ENCODE measurements at regions not wholly inside any gene's neighbourhood (a gene's known extent, or its start where the extent isn't known, plus 50 kb on each side); places are given as distances from the start of the nearest gene placed in this dataset.

GRCh38 chrX:9293051-9293496, 171.8 kb upstream of the TBL1X start:
- no peaks in the 10 kb centered on the region for H3K9me3 ChIP-seq (ENCODE audit: control insufficient read depth, insufficient read depth, low read length)
- no peaks in the 10 kb centered on the region for H4K20me1 ChIP-seq (ENCODE audit: insufficient read depth, low read length)
- ChIA-PET CTCF (no interaction called here), POLR2A (ENCODE audit: unreplicated experiment) (no interaction called here)
- H2AK9ac ChIP-seq (replicated peaks; ENCODE audit: low read depth, low read length, poor library complexity): no peak overlapping the region
- H4K5ac ChIP-seq (ENCODE audit: low read depth, low read length): no peak overlapping the region
- H3K14ac ChIP-seq (replicated peaks; ENCODE audit: low read depth, low read length): no peak overlapping the region
- H3K9ac ChIP-seq (ENCODE audit: low read depth, low read length): no peak overlapping the region
- no peak overlapping the region for H2AK5ac ChIP-seq (ENCODE audit: low read depth, low read length)
- H3K56ac ChIP-seq (ENCODE audit: extremely low read depth, insufficient read depth, low read length): no peak overlapping the region
- H2AFZ ChIP-seq (replicated peaks; ENCODE audit: low read length, poor library complexity): no peak overlapping the region
- H3K4me1 ChIP-seq (ENCODE audit: control insufficient read depth, insufficient read depth, low read length): no peaks in the 10 kb centered on the region; the same call in 1 of the 2 replicates
- no peak overlapping the region for H2BK5ac ChIP-seq (ENCODE audit: low read depth, low read length, poor library complexity, severe bottlenecking)
- no peak overlapping the region for H3K27ac ChIP-seq (ENCODE audit: insufficient read depth, low read length)
- H3K4me2 ChIP-seq (ENCODE audit: low read depth, low read length): no peak overlapping the region
- WGBS, 2 experiments (ENCODE audit: extremely low coverage in 2 of 2, insufficient read length in 1 of 2): 44% methylated on average over 5 of the region's 18 CpGs; no CpG with 5 or more reads in 1 of the 2 experiments
- H3K18ac ChIP-seq (ENCODE audit: low read depth, low read length): no peak overlapping the region
- H3K9me1 ChIP-seq (ENCODE audit: insufficient read depth, low read length): no peaks in the 10 kb centered on the region; the same call in 1 of the 2 replicates
- no peak overlapping the region for H3K23ac ChIP-seq (ENCODE audit: low read depth, low read length)
- intact Hi-C loops (cut with micrococcal nuclease): no loop called here
- DNase-seq (no peak), ATAC-seq (ENCODE audit: low read depth) (no peak)
- no peak overlapping the region for H2BK15ac ChIP-seq (ENCODE audit: low read depth, low read length)
- TF ChIP-seq SMC3 (IDR thresholded peaks at IDR 0.05; ENCODE audit: low read depth, low read length) (no peak), MXI1 (IDR thresholded peaks at IDR 0.05; ENCODE audit: borderline replicate concordance, low read depth, low read length) (no peak), MAFK (IDR thresholded peaks at IDR 0.05; ENCODE audit: low read depth, low read length) (no peak), FOS (IDR thresholded peaks at IDR 0.05; ENCODE audit: low read depth, low read length) (no peak), CHD1 (IDR thresholded peaks at IDR 0.05; ENCODE audit: low read depth, low read length) (no peak), POLR2A (IDR thresholded peaks at IDR 0.05; ENCODE audit: low read depth, low read length) (no peak), NFE2L2 (IDR thresholded peaks at IDR 0.05; ENCODE audit: low read depth, low read length) (no peak), BHLHE40 (IDR thresholded peaks at IDR 0.05; ENCODE audit: low read depth, low read length) (no peak), ELK1 (IDR thresholded peaks at IDR 0.05; ENCODE audit: borderline replicate concordance, low read depth, low read length) (no peak)
- no peak overlapping the region for H3K4ac ChIP-seq (ENCODE audit: low read depth, low read length)
- H2BK120ac ChIP-seq (ENCODE audit: low read depth, low read length): no peak overlapping the region
- no peak overlapping the region for H3K4me3 ChIP-seq (ENCODE audit: insufficient read depth, low read depth, low read length)
- in situ Hi-C loops (cut with MboI; ENCODE audit: low sequenced_read_pairs): no loop called here
- no peak overlapping the region for H4K8ac ChIP-seq (ENCODE audit: low read depth in 2 of 2, low read length in 2 of 2)
- dilution Hi-C loops (cut with HindIII; ENCODE audit: low sequenced_read_pairs, unreplicated experiment): no loop called here
- H3K36me3 ChIP-seq (ENCODE audit: control insufficient read depth, insufficient read depth, low read length): no peaks in the 10 kb centered on the region
- no peaks in the 10 kb centered on the region for H3K27me3 ChIP-seq (ENCODE audit: control insufficient read depth, insufficient read depth, low read length)
- no peaks in the 10 kb centered on the region for H3K79me1 ChIP-seq (ENCODE audit: low read depth in 1 of 2, low read length in 2 of 2)
- H2BK20ac ChIP-seq (ENCODE audit: low read depth, low read length): no peak overlapping the region
- no peak overlapping the region for H4K91ac ChIP-seq (ENCODE audit: insufficient read depth, low read depth, low read length)
- no TSS peak for BruUV-seq (replicated peaks)

Measured in IMR-90 (cell line).